Skeletal muscle cell (primary cell): ENCODE measurements at regions not wholly inside any gene's neighbourhood (a gene's known extent, or its start where the extent isn't known, plus 50 kb on each side); places are given as distances from the start of the nearest gene placed in this dataset.

ENCODE experiments used
- DNase-seq: peaks from one replicate; pipeline ENCODE4 v3.0.0-alpha.2; 2010; ENCODE audit warnings: low read depth
- H3K4me3 ChIP-seq: 2 replicates; pipeline ENCODE4 v1.5.1; 2011; ENCODE audit warnings: low read depth, mild to moderate bottlenecking, control low read depth, low read length, moderate library complexity

GRCh38 chr22:48270731-48271130 lies 1508.3 kb downstream of the TBC1D22A start:
- no peak overlapping the region for H3K4me3 ChIP-seq
- DNase-seq, result no peak

GRCh38 chr22:48268771-48269552 lies 1506.5 kb downstream of the TBC1D22A start:
- DNase-seq, result no peak
- H3K4me3 ChIP-seq, result no peak overlapping the region

GRCh38 chr22:48268293-48268692 lies 1505.8 kb downstream of the TBC1D22A start:
- no peak for DNase-seq

GRCh38 chr22:48267681-48268080 lies 1505.2 kb downstream of the TBC1D22A start:
- no peak overlapping the region for H3K4me3 ChIP-seq
- DNase-seq, result no peak

More at GRCh38 chr22:48268293-48268692, 1505.8 kb downstream of the TBC1D22A start:
- H3K4me3 ChIP-seq, result no peak overlapping the region

GRCh38 chr22:48265000-48265625 lies 1502.7 kb downstream of the TBC1D22A start:
- H3K4me3 ChIP-seq, result no peak overlapping the region
- DNase-seq, result no peak

DNA sequence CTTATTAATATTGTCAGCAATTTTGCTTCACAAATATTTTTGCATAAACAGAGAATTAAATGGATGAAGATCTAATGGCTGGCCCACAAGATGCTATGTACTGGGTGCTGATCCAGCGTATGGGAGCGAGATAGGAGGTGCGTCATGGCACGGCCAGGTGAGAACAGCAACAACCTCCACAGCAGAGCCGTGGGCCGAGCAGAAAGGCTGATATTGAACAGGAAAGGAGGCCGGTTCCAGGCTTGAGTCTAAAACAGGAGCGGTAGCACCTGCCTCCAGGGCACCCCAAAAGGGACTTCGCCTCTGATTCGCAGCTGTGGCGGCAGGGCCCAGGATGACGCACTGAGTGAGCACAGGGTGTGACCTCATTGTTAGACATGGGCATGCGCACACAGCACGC lies 1502.1 kb downstream of the TBC1D22A start:
- no peak overlapping the region for H3K4me3 ChIP-seq
- DNase-seq, result no peak

DNA sequence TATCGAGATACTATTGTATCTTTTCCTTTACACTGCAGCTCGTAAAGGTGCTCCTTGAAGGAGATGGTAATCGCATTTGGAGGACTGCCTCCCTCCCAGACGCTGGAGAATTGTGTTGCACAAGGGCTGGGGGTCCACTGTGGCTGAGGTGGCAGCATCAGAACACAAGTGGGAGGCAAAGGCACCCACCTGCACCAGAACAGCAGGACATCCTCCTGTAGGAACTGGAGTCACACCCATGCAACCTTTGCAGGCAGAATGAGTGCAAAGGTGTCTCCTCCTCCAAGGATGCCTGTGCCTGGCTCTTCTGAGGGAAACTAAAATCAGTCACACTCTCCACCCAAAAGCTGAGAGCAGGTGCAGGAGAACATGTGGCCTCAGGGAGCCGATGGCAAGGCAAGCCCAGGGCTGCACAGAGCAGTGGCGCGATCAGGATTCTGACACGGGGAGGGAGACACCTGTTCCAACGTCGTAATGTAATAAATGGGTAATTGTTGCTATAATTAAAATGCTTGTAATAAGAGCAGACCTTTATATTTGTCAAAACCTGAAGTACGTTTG lies 1501.4 kb downstream of the TBC1D22A start:
- H3K4me3 ChIP-seq, result no peak overlapping the region
- no peak for DNase-seq

DNA sequence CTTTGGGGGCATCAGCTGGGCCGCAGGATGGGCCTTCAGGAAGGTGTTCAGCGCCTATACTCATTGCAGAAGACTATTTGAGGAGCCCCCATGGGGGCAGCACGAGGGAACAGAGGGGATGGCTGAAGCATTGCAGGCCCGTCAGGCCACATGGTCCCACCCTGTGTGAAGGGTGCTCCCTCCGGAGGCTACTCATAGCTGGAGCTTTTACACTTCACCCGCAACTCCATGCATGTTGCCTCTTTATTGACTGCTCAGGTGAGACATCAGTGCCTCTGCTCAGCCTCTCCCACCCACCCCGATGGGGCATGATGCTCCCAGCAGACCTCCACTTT lies 1500.9 kb downstream of the TBC1D22A start:
- no peak overlapping the region for H3K4me3 ChIP-seq
- DNase-seq, result no peak

GRCh38 chr22:48262596-48263430 lies 1500.4 kb downstream of the TBC1D22A start:
- no peak for DNase-seq
- no peak overlapping the region for H3K4me3 ChIP-seq

DNA sequence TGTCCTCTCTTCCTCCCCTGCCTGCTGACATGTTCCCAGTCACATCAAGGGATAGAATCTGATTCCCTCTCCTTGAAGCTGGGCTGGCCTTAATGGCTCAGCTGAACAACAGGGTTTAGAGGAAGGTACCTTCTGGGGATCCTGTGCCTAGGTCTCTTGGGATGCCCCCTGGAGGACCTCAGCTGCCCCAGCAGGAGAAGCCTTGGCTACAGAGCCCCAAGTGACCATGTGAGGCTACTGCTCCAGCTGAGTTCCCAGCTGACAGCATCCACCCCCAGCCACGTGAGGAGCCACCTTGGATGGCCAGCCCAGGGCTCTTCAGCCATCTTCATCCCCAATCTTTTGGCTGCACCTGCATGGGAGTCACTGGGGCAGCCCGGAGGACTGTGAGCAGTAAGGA lies 1499.3 kb downstream of the TBC1D22A start:
- no peak overlapping the region for H3K4me3 ChIP-seq
- DNase-seq, result no peak

DNA sequence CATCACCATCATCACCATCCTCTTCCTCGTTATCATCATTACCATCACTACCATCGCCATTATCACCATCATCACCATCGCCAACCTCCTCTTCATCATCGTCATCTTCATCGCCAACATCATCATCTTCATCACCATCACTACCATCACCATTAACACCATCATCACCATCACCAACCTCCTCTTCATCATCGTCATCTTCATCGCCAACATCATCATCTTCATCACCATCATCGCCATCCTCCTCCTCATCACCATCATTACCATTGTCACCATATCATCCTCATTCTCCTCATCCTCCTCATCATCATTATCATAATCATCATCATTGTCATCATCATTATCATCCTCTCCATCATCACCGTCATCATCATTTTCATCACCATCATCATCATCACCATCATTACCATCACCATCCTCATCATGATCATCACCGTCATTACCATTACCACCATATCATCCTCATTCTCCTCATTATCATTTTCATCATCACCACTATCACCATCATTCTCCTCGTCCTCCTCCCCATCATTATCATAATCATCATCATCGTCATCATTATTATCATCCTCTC lies 1498.7 kb downstream of the TBC1D22A start:
- H3K4me3 ChIP-seq, result no peak overlapping the region
- DNase-seq, result no peak

- DNase-seq, result no peak
- no peak overlapping the region for H3K4me3 ChIP-seq
Observed at GRCh38 chr22:48259991-48260670, 1497.7 kb downstream of the TBC1D22A start.

GRCh38 chr22:48258811-48259210 lies 1496.4 kb downstream of the TBC1D22A start:
- no peak overlapping the region for H3K4me3 ChIP-seq
- DNase-seq, result no peak

DNA sequence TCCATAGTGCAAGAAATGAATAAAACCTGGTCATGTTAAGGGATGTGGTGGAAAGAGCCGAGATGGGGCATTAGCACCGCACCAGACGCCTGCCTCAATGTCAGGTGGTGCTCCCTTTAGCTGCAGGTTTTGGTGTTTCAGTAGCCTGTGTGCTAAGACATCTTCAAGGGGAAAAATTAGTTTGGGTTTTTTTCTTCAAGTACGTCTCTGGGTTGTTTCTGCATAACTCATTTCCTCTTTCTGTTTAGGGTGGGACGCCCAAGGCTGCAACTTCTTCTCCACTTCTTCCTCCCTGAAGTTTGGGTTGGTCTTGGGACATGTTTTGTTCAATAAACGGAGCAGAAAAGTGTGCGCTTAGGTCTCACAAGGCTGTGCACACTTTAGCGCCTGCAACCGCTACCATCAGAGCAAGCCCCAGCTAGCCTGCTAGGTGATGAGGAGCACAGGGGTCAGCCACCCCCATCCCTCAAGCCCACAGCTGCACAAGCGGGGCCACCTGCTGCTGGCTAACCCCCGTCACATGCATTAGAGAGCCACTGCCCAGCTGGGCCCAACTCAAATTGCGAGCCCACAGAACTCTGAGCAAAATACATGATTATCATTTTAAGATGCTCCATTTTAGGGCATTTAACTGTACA lies 1495.7 kb downstream of the TBC1D22A start:
- DNase-seq, result no peak
- H3K4me3 ChIP-seq, result no peak overlapping the region

GRCh38 chr22:48257685-48258055 lies 1495.2 kb downstream of the TBC1D22A start:
- H3K4me3 ChIP-seq, result no peak overlapping the region
- no peak for DNase-seq

- DNase-seq, result no peak
- H3K4me3 ChIP-seq, result no peak overlapping the region
Observed at GRCh38 chr22:48256776-48257684, 1494.6 kb downstream of the TBC1D22A start.

DNA sequence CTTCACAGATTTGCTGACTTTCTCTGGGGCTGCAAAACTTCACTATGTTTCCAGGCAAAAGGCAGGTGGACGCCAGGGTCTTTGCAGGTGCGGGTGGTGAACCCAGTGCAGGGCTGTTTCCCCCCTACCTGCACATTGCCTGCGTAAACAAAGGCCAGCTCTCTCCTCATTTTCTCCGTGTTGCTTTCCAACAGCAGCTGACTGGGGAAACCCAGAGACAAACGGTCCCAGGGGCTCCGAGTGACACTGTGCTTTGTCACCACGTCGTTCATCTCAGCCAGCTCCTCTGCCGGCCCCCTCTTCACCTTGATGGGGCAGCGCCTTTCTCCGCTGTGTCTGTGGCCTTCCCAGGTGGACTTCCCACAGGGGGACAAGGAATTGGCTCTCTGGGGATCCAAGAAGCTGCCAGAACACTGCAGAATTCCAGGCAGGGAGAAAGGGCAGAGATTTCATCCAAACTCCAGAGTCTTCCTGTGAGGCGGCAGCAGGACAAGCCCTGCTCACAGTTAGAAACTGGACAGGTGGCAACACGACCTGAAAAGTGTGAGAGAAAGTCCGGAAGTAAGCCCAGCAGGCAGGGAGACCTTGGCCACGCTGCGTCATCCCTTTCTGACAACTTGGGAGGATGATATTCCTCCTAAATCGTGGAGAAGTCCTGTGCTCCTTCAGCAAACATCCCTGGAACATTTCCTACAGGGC lies 1493.7 kb downstream of the TBC1D22A start:
- H3K4me3 ChIP-seq, result no peak overlapping the region
- no peak for DNase-seq
